Forelimb muscle (tissue), 1 donor: ENCODE measurements at regions not wholly inside any gene's neighbourhood (a gene's known extent, or its start where the extent isn't known, plus 50 kb on each side); places are given as distances from the start of the nearest gene placed in this dataset.
"Not testable (repeated sequence)": the region's sequence is repeated elsewhere in the genome, so short reads cannot be mapped to it uniquely, and the experiment has no call there.

Source experiments
- DNase-seq: peaks from one replicate; pipeline ENCODE4 v3.0.0-alpha.2; 2013; ENCODE audit warnings: low read depth

DNA sequence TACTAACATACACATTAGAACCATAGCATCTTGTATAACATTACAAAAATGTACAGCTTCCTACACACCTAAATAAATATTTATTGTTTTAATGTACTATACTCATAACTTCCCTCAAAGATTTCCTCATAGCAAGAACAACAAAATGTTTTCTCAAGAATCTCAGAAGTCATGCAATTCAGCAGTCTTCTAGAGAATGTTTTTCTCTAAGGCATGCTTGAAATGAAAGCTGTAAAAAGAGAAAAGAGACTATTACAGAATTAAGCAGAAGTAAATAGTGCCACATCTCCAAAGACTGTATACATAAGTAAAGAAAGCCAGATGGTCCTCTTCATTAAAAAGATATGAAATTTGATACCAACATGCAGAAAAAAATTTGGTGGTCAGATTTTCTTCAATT is 672.2 kb downstream of the EPM2A start:
- DNase-seq = no peak

- DNase-seq = no peak
Measured at GRCh38 chr6:145067430-145067829, 667.9 kb downstream of the EPM2A start.

DNA sequence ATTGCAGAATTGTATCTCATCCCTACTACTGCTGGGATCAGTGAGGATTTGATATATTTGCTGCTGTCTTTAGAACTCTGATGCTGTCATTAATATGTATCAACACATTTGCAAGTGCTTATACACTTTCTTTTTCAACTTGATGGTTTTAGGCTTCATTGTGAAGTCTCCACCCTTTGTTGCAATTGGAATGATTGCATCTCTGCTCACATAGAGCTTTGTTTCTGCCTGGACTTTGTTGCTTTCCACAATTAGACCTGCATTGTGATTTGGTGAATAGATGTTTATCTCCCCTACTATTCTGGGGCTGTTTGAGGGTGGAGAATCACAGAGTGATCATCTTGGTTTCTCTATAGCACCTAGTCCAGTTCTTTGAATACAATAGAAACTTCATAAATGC is 666.7 kb downstream of the EPM2A start:
- no peak for DNase-seq

- no peak for DNase-seq
Measured at GRCh38 chr6:145069966-145070365, 665.4 kb downstream of the EPM2A start.

- DNase-seq = no peak
Measured at GRCh38 chr6:145070791-145071190, 664.5 kb downstream of the EPM2A start.

DNA sequence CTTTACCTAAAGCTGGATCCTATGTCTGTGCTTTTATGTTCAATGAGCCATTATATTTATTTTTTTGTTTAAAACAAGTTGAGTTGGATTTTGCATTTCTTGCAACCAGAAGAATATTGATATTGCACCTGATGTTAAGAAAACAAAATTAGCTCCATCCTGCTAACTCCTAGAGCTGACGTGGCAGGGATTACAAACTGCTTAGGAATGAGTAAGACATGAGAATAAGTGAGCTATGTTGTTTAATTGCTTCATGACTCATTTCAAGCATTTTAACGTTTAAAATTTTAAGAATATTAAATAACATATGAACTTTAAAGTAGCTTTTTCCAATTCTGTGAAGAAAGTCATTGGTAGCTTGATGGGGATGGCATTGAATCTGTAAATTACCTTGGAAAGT is 663.5 kb downstream of the EPM2A start:
- DNase-seq = no peak

DNA sequence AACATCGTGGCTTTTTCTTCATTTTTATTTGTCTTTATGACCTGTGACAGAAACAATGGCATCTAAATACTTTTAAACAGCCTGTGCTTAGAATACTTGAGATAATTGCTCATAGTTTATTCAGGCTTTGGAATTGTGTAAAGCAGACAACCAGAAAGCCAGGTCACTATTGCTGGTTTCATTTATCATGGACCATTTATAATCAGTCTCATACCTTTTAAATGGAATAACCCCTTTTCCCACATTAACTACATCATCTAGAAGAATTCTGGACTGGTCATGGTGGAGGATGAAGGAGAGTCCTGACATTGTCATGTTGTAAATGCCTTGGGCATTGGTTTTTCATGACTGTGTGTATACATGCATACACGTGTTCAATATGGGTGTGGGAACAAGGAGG is 661.5 kb downstream of the EPM2A start:
- DNase-seq = no peak

DNA sequence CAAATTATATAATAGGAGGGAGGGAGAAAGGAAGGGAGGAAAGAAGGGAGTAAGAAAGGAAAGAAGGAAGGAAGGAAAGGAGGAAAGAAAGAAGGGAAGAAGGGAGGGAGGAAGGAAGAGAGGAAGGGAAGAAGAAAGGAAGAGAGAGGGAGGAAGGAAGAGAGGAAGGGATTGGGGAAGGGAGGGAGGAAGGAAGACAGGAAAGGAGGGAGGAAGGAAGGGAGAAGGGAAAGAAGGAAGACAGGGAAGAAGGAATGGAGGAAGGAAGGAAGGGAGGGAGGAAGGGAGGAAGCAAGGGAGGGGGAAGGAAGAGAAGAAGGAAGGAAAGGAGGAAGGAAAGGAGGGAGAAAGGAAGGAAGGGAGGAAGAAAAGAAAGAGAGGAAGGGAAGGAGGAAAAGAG is 660.5 kb downstream of the EPM2A start:
- DNase-seq = no peak

- DNase-seq = no peak
Measured at GRCh38 chr6:145075425-145075824, 659.9 kb downstream of the EPM2A start.

- no peak for DNase-seq
Measured at GRCh38 chr6:145076115-145076841, 659.0 kb downstream of the EPM2A start.

- no peak for DNase-seq
Measured at GRCh38 chr6:145077382-145077781, 657.9 kb downstream of the EPM2A start.

DNA sequence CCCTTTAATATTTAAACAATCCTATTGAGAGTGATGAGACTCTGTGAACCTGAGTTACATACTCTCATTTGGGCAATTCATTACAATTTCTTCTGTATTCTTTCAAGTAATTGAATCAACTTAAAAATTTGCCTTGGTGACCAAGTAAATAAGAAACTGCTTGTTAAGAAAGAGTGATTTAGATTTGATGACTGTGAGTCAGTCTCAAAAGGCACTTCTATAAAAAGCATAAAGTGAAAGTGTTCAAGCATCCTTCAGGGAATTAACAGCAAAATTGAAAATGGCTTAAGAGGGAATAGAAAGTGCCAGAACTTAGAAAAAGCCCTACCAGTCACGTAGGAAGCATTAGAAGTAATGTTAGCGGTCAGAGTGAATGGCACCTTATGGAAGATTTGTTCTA is 654.7 kb downstream of the EPM2A start:
- no peak for DNase-seq

GRCh38 chr6:145081677-145082076 is 653.6 kb downstream of the EPM2A start:
- DNase-seq = no peak

DNA sequence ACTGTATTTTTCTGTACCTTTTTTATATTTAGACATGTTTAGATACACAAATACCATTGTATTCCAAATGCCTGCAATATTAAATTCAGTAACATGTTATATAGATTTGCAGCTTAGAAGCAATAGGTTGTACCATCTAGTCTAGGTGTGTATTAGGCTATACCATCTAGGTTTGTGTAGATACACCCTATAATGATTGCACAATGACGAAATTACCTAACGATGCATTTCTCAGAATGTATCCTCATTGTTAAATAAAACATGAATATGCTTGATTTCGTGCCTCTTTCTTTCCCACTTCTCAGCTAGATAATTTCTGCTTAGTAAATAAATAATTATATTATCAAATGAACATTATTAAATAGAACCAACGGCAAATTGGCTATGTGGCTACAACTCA is 653.0 kb downstream of the EPM2A start:
- DNase-seq = no peak

DNA sequence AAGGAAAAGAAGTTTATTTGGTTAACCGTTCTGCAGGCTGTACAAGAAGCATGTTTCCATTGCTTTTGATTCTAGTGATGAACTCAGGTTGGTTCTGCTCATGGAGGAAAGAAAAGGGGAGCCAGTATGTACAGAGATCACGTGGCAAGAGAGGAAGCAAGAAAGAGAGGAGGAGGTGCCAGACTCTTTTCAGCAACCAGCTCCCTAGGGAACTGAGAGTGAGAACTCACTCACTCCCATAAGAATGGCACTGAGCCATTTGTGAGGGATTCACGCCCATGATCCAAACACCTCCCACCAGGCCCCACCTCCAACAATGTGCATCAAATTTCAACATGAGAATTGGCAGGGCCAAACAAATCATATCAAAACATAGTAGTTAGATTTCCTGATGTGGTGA is 649.1 kb downstream of the EPM2A start:
- peak; percentile 11 for DNase-seq

DNA sequence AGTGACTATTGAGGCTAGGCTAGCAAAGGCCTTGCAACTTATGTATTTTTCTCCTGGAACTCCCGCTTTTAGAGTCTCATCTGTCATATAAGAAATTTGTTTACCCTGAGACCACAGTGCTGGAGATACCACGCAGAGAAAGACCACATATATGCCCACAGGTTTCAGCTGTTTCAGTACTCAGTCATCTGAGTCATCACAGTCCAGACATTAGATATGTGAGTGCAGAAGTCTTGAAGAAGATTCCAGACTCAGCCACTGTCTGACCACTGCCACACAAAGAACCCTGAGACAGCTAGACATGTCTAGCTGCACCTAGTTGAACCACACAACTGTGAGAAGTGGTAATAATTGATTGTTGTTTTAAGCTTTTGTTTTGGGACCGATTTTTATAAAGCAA is 648.3 kb downstream of the EPM2A start:
- DNase-seq = no peak

- no peak for DNase-seq
Measured at GRCh38 chr6:145090801-145091585, 644.3 kb downstream of the EPM2A start.

DNA sequence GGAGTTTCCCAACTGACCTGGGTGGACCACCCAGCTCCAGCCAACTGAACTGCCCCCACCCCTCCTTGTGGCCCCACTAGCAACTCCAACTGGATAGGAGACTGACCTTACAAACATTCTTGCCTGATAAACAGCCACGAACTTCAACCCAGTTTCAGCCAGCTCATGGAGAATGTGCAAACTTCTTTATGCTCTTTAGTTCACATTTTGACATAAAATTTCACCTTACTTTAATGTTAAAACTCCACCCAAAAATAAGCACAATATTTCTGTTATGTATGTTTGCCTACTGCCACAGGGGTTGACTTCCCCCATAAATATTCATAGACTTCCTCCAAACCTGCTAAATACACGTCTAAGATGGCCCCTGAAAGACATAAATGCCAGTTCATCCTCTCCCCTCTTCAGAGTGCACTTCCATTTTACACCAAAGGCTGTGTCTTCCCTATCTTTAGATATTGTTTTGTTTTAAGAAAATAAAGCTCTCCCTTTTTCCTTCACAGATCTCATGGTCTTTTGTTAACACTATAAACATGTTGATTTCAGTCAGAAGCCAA is 643.7 kb downstream of the EPM2A start:
- no peak for DNase-seq

GRCh38 chr6:145092554-145092953 is 642.8 kb downstream of the EPM2A start:
- DNase-seq = no peak

DNA sequence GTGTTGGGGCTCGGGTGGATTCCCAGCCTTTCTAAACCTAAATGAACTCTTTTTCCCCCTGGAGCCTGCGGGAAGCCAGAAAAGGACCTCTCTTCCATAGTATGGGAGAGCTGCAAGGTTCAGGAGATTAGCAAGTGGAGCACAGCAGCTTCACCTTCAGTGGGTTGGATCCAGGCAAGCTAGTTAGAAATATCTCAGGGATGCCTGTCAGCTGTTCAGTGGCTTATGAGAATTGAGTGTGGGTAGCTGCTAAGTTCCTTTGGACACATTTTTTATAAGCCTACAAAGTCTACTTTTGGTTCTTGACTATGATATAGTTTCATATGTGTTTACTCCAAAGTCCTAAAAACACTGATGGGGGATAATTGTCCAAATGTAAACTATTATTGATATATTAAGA is 642.1 kb downstream of the EPM2A start:
- DNase-seq = no peak

DNA sequence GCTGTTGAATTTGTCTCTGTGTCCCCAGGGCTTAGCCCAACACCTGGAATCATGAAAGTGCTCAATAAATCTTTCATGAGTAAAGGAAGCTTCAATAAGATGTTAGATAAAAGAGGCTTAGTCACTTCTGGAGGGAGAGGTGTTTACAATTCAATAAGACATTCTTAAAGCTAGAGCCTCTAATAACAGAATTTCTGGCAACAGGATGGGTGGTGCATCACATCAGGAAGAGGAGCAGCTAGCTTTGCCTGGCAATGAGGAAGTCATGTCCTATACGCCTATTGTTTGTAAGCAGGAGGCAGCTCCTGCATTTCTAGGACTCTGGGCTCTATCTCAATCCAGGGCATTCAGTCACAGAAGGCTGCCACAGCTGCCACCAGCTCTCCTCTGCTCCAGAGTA is 638.5 kb downstream of the EPM2A start:
- no peak for DNase-seq

DNA sequence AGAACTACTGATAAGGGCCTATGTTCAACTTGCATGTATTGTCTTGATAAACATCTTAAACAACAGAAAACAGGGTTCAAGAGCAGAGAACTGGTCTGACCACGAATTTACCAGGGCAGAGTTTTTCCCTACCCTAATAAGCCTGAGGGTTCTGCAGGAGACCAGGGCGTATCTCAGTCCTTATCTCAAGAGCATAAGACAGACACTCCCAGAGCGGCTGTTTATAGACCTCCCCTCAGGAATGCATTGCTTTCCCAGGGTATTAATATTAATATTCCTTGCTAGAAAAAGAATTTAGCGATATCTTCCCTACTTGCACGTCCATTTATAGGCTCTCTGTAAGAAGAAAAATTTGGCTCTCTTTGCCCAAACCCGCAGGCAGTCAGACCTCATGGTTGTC is 637.2 kb downstream of the EPM2A start:
- not testable (repeated sequence) for DNase-seq

DNA sequence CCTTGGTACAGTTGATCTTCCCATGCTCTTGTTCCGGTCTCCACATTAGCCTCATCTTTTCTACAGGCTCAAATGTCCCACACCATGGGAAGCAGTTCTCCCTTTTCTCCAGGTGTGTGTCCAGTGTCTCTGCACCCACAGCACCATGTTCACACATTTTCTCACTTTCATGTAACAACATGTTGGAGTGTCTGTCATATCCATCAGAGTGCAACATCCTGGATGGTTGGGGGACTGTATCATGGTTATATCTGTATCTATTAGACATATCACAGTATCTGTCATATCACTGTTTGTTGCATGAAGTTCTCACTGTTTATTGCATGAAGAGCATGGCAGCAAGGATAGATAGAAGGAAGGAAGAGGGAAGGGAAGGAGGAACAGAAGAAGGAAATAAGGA is 635.6 kb downstream of the EPM2A start:
- DNase-seq = no peak
